HG02759 (cell line): ENCODE measurements at regions not wholly inside any gene's neighbourhood (a gene's known extent, or its start where the extent isn't known, plus 50 kb on each side); places are given as distances from the start of the nearest gene placed in this dataset.
"Not testable (repeated sequence)": the region's sequence is repeated elsewhere in the genome, so short reads cannot be mapped to it uniquely, and the experiment has no call there.

Source experiments
- ATAC-seq: cut with Tn5 transposase; IDR thresholded peaks from one replicate; pipeline ENCODE4 v1.9.1; 2021; ENCODE audit warnings: mild to moderate bottlenecking, moderate library complexity; ENCODE audit not compliant: unreplicated experiment

GRCh38 chr13:105764486-105764885 is 771.0 kb downstream of the EFNB2 start:
- no peak for ATAC-seq

DNA sequence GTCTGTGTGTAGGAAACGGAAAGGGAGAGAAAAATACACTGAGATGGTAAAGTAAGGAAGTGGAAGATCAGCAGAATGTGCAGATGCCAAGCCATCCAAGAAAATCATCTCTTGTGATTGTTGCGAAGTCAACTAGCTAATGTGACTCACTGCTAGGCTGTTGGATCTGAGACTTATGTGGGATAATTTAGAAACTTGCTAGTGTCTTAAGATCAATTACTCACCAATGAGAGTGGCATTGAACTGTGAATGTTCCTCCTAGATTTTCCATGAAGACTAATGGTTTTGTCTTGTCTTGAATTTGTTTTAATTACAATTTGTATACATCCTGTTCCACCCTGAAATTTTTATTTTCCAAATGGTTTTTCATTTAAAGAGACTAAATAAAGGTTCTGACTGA is 771.6 kb downstream of the EFNB2 start:
- no peak for ATAC-seq

DNA sequence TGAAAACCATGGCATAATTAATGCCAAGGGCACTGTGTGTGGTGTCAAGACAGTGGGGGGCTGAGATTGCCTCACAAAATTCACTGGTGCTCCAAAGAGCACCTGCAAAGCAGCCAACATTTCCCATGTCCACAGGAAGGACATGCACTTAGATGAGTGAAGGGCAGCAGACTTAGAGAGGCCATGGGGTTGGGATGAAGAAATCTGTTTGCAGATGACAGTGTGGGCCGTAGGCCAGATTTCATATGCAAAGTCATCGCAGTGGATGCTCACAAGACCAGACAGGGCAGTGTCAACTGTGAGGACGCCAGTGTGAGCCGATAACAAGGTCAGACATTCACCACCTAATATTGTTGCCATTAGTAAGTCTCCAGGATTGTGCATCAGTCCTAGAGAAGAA is 773.4 kb downstream of the EFNB2 start:
- ATAC-seq = no peak

GRCh38 chr13:105758918-105759860 is 776.3 kb downstream of the EFNB2 start:
- ATAC-seq = no peak

GRCh38 chr13:105740739-105741138 is 794.7 kb downstream of the EFNB2 start:
- ATAC-seq = no peak

DNA sequence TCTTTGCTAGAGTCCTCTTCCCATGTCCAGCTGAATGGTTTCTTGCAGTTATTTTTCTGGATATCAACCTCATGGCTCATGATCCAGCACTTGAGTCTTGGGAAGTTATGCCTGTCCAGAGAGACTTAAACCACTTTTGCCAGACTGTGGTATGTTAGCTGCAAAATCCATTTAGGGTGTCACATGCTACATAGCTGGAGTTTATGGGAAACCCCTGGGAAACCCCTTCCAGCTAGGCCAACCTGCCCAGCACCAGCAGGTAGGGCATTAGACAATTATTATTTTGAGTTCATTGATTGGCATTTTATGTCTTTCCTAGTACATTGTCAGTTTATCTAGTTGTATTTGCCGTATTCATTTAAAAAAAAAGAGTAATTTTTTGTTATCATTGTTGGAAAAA is 797.8 kb downstream of the EFNB2 start:
- no peak for ATAC-seq

DNA sequence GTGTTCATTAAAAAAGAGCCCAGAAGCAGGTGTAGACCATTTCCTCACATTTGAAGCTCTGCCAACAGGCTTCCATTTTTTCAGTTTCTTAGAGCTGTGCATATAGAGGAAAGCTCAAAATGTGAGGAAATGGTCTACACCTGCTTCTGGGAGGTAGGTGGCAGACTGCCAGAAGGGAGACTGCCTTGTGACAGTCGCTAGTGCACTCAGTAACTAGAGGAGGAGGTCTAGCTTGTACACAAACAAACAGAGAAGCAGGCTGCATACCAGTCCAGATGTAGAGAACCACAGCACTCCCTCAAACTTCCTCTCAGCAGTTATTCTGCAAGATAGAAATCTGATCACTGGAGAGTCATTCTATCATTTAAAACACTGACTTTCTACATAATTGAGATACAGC is 800.2 kb downstream of the EFNB2 start:
- no peak for ATAC-seq

DNA sequence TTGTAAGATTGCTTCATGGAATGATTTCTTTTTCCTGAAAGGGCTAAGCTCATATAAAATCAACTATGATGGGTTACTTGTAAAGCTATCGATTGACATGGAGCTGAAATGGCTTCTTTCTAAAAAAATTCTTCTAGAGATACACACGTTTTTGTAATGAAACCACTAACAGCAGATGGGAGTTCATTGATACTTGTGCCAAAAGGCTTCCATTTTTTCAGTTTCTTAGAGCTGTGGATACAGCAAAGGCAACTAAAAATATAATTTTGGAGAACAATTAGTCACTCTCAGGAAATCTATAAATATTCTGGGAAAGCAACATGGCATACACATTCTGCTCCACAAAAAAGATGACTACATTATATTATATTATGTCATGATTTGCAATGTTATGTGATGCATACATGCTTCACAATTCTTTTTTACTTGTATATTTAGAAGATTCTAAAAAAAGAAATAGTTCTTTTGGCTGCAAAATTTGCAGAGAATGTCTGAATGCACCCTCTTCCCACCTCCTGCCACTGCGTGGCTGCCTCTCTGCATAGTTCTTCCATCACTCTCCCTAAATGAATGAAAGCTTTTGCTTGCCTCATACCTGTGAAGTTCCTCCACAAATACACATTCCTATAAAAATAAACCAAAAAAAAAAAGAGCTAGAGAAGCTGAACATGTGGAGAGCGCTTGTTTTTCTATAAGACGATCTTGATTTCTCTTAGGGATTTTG is 802.5 kb downstream of the EFNB2 start:
- no peak for ATAC-seq

DNA sequence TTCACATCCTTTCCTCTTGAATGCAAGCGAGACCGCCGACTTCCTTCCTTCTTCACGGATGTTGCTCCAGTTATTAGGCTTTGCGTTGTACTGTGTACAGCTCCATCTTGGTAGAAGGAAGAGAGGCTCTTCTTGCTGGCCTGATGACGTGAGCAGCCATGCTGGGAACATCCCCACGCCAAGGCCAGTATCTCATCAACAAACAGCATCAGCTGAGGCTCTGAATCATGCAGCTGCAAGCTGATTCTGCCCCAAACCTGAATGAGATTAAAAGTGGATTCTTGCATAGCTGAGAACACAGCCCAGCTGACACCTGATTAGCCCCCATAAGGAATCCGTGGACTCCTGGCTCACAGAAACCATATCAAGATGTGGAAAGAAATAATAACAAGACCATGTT is 809.6 kb downstream of the EFNB2 start:
- ATAC-seq = no peak

GRCh38 chr13:105721016-105721415 is 814.4 kb downstream of the EFNB2 start:
- no peak for ATAC-seq

DNA sequence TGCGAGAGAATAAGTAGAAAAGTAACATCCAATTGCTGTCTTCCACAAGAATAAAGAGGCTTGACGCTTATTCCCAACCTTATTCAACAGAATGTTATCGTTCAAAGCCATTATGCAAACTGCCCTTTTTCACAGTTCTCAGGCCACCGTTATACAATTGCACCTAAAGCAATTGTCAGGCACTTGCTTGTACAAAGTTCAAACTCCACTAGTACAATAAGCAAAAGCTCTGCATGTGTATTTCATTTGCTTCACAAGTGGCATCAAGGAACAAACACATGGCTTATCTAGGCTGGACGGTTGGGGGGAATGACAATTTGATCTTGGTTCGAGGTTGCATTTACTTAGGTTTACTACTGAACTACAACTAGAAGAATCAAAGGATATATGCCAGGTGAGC is 815.6 kb downstream of the EFNB2 start:
- no peak for ATAC-seq

GRCh38 chr13:105709181-105709580 is 826.3 kb downstream of the EFNB2 start:
- no peak for ATAC-seq

DNA sequence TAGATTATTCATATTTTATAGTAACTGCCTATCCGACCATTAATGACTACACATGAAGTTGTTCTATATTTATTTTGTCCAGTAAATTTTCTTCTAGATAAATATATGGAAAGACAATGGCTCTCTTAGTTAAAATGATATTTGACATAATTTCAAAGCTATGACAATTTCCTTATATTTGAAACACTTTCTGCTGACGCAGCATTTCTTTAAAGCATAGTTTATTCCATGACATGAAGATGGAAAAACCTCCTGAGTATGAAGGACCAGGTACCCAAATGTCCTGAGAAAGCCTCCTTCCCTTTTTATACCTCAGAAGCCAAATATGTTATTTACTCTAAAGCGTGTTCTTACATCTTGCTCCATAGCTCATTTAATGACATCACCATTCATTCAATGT is 831.6 kb downstream of the EFNB2 start:
- no peak for ATAC-seq

DNA sequence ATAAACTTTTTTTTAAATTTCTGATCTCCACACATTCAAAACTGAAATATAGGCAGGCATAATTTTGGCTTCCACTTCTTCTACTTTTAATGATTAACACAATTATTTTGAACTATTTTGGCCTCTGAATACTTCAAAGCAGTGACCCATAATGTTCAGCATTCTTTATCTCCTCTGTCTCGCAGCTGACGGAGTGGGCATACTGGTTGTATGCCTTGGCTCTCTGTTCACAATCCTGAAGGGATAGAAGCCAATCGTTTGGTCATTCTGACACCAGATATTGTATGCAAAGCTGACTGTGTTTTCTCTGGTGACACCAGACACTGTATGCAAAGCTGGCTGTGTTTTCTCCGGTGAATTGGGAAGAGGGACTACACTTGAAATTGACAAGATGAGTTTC is 833.0 kb downstream of the EFNB2 start:
- no peak for ATAC-seq

GRCh38 chr13:105692769-105693168 is 842.7 kb downstream of the EFNB2 start:
- ATAC-seq = no peak

GRCh38 chr13:105684216-105684615 is 851.2 kb downstream of the EFNB2 start:
- no peak for ATAC-seq

DNA sequence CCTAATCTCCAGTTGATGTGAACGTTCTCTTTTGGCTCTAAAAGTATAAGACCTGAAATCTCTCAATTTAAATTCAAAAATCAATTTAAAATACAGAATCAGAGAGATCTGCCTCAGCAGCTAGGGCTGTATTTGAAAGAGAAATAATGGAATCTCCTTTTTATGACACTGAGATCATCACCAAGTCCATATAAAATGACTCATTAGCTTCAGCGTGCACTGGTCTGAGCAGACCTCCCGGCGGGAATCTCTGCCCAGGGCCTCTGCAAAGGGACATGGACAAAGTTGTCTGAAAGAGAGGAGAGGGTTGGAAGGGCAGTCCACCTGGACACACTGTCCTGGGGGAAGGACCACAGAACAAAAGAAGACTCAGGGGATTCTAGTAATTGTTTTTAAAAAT is 855.6 kb downstream of the EFNB2 start:
- no peak for ATAC-seq

GRCh38 chr13:105678072-105678471 is 857.4 kb downstream of the EFNB2 start:
- no peak for ATAC-seq

DNA sequence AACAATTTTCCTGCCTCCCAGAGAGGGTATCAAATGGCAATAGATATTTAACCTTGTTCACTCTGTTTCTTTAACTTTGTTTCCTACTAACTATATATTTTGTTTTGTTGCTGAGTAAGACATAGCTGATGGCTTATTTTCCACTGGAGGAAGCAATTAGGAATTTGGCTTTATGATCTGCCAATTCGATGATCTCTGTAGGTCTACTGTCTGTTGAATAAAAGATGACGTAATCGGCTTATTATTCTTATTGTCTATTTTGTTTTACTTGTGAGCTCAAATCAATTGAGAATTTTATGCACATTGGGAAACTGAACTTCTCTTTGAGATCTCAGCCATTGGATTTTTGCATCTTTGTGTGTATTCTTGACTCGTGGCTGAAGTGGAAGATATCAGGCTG is 862.6 kb downstream of the EFNB2 start:
- ATAC-seq = no peak

GRCh38 chr13:105671131-105671530 is 864.3 kb downstream of the EFNB2 start:
- ATAC-seq = not testable (repeated sequence)

DNA sequence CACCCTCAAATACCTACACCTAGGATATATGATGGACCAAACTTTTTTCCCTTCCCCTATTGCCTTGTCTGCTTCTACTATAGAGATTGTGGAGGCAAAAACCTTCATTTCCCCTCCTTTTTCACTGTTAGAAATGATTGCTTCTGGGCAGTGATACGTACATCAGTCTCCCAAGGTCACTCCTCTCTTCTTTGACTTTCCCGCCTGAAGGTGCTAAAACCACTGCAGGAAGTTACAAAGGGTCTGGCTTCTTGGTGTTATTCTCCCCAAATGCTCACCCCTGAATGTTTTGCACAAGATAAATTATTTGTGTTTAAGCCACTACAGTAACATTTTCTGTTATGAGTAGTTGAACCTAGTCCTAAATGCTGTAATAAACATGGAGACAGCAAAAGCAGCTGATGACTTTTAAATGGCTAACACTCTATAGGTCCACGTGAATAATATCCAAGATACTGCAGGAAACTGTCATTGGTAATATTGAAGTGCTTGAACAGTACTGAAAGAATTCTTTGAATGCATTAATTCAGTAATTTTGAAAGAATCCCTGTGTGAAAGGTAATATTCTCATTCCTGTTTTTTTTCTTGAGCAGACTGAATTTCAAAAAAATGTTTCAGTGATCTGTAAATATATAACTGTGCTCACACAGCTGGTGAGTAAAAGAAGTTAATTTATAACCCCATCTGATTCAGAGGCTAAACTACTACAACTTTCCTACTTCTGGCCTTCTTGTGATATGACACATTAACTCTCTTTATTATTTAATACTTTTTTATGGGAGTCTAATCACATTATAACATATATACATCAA is 865.1 kb downstream of the EFNB2 start:
- ATAC-seq = no peak
